Upper lobe of left lung (tissue), 6 donors: ENCODE measurements at regions not wholly inside any gene's neighbourhood (a gene's known extent, or its start where the extent isn't known, plus 50 kb on each side); places are given as distances from the start of the nearest gene placed in this dataset.

Experiments
- ATAC-seq, 2 donors: fragments of 200-7000 bp; cut with Tn5 transposase; one replicate each; pipeline ENCODE4 v1.9.1; 2022; ENCODE audit warnings: mild to moderate bottlenecking in 2 of 2, moderate library complexity in 2 of 2; ENCODE audit not compliant: low FRiP score in 2 of 2
- DNase-seq, 2 donors: peaks; one replicate each; pipeline ENCODE4 v3.0.0-alpha.2; 2019 to 2020
- H3K27ac ChIP-seq, 4 donors: fragments of 200-600 bp; sonication (generic); one replicate each; pipeline ENCODE4 v1.5.1; 2016 to 2019
- H3K27me3 ChIP-seq, 4 donors: fragments of 200-600 bp; sonication (generic); one replicate each; pipeline ENCODE4 v1.5.1; 2017 to 2019
- H3K36me3 ChIP-seq, 4 donors: fragments of 200-600 bp; sonication (generic); one replicate each; pipeline ENCODE4 v1.5.1; 2016 to 2019
- H3K4me1 ChIP-seq, 4 donors: fragments of 200-600 bp; sonication (generic); one replicate each; pipeline ENCODE4 v1.5.1; 2018 to 2019
- H3K4me3 ChIP-seq, 4 donors: fragments of 200-600 bp; sonication (generic); one replicate each; pipeline ENCODE4 v1.5.1; 2017 to 2019; ENCODE audit warnings: mild to moderate bottlenecking in 2 of 4, moderate library complexity in 1 of 4
- H3K9me3 ChIP-seq, 4 donors: fragments of 200-600 bp; sonication (generic); one replicate each; pipeline ENCODE4 v1.5.1; 2018 to 2019
- CTCF ChIP-seq, 6 experiments: fragments of 450-650 bp in 4 of 6; fragments of 200-600 bp in 2 of 6; sonication (generic) in 2 of 6; IDR thresholded peaks; one replicate each; pipeline ENCODE4 v1.5.1; 2016 to 2019; ENCODE audit warnings: antibody characterized with exemption in 6 of 6
- EP300 ChIP-seq, 4 donors: sonication (generic); formaldehyde crosslinking; IDR thresholded peaks; one replicate each; pipeline ENCODE4 v1.5.1; 2017; ENCODE audit warnings: antibody characterized with exemption in 4 of 4, control low read depth in 2 of 4
- POLR2A ChIP-seq, 4 donors: fragments of 450-650 bp; IDR thresholded peaks; one replicate each; pipeline ENCODE4 v1.5.1; 2016 to 2017; ENCODE audit warnings: antibody characterized with exemption in 4 of 4, mild to moderate bottlenecking in 2 of 4
- POLR2AphosphoS5 ChIP-seq, 2 donors: sonication (generic); formaldehyde crosslinking; IDR thresholded peaks; one replicate each; pipeline ENCODE4 v1.5.1; 2017; ENCODE audit warnings: antibody characterized with exemption in 2 of 2
- WGBS, 2 donors: methylation state at CpG; one replicate each; pipeline ENCODE4 v1.1.5; 2017 to 2018; 5-methylcytosine and 5-hydroxymethylcytosine counted together
- donor health status: DM: no; HTN: no; CAD: no; lungs with moderate emphysema.
- donor health status: DM: no; HTN: yes; CAD: no; lungs with severe emphysema.

GRCh38 chr2:67015681-67016080, 381.5 kb upstream of the ETAA1 start:
- TF ChIP-seq POLR2AphosphoS5 (IDR thresholded peaks at IDR 0.05), result no peak
- no peak for TF ChIP-seq POLR2A (IDR thresholded peaks at IDR 0.05)
- TF ChIP-seq CTCF (IDR thresholded peaks at IDR 0.05), result no peak
- TF ChIP-seq EP300 (IDR thresholded peaks at IDR 0.05), result no peak
- Histone ChIP-seq H3K27me3 (no peaks in the 10 kb centered on the region), H3K4me1 (no peaks in the 10 kb centered on the region), H3K9me3 (no peaks in the 10 kb centered on the region), H3K36me3 (no peaks in the 10 kb centered on the region), H3K27ac (no peak overlapping the region), H3K4me3 (no peak overlapping the region)
- ATAC-seq (no peak), DNase-seq (no peak)

DNA sequence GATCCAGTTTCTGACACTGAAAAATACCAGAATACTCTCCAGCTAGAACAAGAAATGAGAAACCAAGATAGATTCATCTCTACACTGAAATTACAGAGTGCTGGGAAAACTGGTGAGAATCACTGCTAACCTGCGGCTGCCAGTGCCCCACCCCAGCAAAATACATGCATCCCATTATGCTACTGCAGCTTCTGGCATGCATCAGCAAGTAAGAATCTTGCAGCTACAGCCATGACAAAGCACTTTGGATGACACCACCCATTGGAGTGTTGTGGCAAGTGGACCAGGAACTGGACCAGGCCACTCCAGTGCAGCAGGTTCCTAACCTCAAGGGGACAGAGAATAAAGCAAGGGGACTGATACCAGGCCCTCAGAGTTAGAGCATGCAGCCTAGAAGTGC, 378.8 kb upstream of the ETAA1 start:
- TF ChIP-seq CTCF (IDR thresholded peaks at IDR 0.05) (no peak), POLR2A (IDR thresholded peaks at IDR 0.05) (no peak), EP300 (IDR thresholded peaks at IDR 0.05) (no peak), POLR2AphosphoS5 (IDR thresholded peaks at IDR 0.05) (no peak)

GRCh38 chr2:67032076-67032475, 365.1 kb upstream of the ETAA1 start:
- no peak for ATAC-seq
- no peak overlapping the region for H3K4me3 ChIP-seq
- H3K27me3 ChIP-seq, result no peaks in the 10 kb centered on the region
- no peaks in the 10 kb centered on the region for H3K9me3 ChIP-seq
- WGBS, 2 donors, result 52 to 69% methylated on average over 2 of the region's 2 CpGs
- no peaks in the 10 kb centered on the region for H3K36me3 ChIP-seq
- TF ChIP-seq CTCF (IDR thresholded peaks at IDR 0.05), result no peak
- no peak for DNase-seq
- no peak overlapping the region for H3K27ac ChIP-seq
- no peaks in the 10 kb centered on the region for H3K4me1 ChIP-seq

More for the DNA sequence above, 378.8 kb upstream of the ETAA1 start:
- H3K9me3 ChIP-seq, result no peaks in the 10 kb centered on the region
- no peaks in the 10 kb centered on the region for H3K27me3 ChIP-seq
- ATAC-seq, result no peak
- H3K4me3 ChIP-seq, result no peak overlapping the region
- no peaks in the 10 kb centered on the region for H3K36me3 ChIP-seq
- H3K4me1 ChIP-seq, result no peaks in the 10 kb centered on the region
- 82 to 100% methylated on average over 1 of the region's 1 CpG for WGBS, 2 donors
- DNase-seq, result no peak
- H3K27ac ChIP-seq, result no peak overlapping the region

GRCh38 chr2:67036444-67036843, 360.7 kb upstream of the ETAA1 start:
- H3K4me3 ChIP-seq, result no peak overlapping the region
- TF ChIP-seq POLR2A (IDR thresholded peaks at IDR 0.05) (no peak), POLR2AphosphoS5 (IDR thresholded peaks at IDR 0.05) (no peak), CTCF (IDR thresholded peaks at IDR 0.05) (no peak), EP300 (IDR thresholded peaks at IDR 0.05) (no peak)
- no peaks in the 10 kb centered on the region for H3K36me3 ChIP-seq
- WGBS, 2 donors, result 87 to 90% methylated on average over 5 of the region's 5 CpGs
- no peaks in the 10 kb centered on the region for H3K9me3 ChIP-seq
- ATAC-seq (no peak), DNase-seq (no peak)
- H3K27me3 ChIP-seq, result no peaks in the 10 kb centered on the region
- no peaks in the 10 kb centered on the region for H3K4me1 ChIP-seq
- H3K27ac ChIP-seq, result no peak overlapping the region

GRCh38 chr2:67037655-67038054, 359.5 kb upstream of the ETAA1 start:
- Histone ChIP-seq H3K9me3 (no peaks in the 10 kb centered on the region), H3K27ac (no peak overlapping the region), H3K36me3 (no peaks in the 10 kb centered on the region), H3K4me3 (no peak overlapping the region), H3K4me1 (no peaks in the 10 kb centered on the region), H3K27me3 (no peaks in the 10 kb centered on the region)
- ATAC-seq, result no peak
- TF ChIP-seq POLR2AphosphoS5 (IDR thresholded peaks at IDR 0.05) (no peak), POLR2A (IDR thresholded peaks at IDR 0.05) (no peak), CTCF (IDR thresholded peaks at IDR 0.05) (no peak), EP300 (IDR thresholded peaks at IDR 0.05) (no peak)
- 54 to 66% methylated on average over 8 of the region's 8 CpGs for WGBS, 2 donors
- no peak for DNase-seq
